MM.1S (cell line): ENCODE measurements at regions not wholly inside any gene's neighbourhood (a gene's known extent, or its start where the extent isn't known, plus 50 kb on each side); places are given as distances from the start of the nearest gene placed in this dataset.

Experiments
- DNase-seq: peaks from one replicate; pipeline ENCODE4 v3.0.0-alpha.2; 2015
- H2AFZ ChIP-seq: fragments of 300-600 bp; sonication (generic); 2 replicates; pipeline ENCODE4 v1.6.0; 2016; ENCODE audit warnings: antibody characterized with exemption, low read length
- H3F3A ChIP-seq: fragments of 300-600 bp; sonication (generic); 2 replicates; pipeline ENCODE4 v1.6.1; 2016; ENCODE audit warnings: mild to moderate bottlenecking, antibody characterized with exemption, low read length, moderate library complexity, mixed read lengths; ENCODE audit not compliant: insufficient read depth
- H3K27ac ChIP-seq: fragments of 300-600 bp; sonication (generic); 2 replicates; pipeline ENCODE4 v1.5.1; 2016; ENCODE audit warnings: mild to moderate bottlenecking, low read length
- H3K27me3 ChIP-seq: fragments of 300-600 bp; sonication (generic); replicated peaks from 2 replicates; pipeline ENCODE4 v1.6.0; 2016; ENCODE audit warnings: low read length; ENCODE audit not compliant: insufficient read depth
- H3K36me3 ChIP-seq: fragments of 300-600 bp; sonication (generic); replicated peaks from 2 replicates; pipeline ENCODE4 v1.6.1; 2016; ENCODE audit warnings: mild to moderate bottlenecking, low read length, mixed read lengths; ENCODE audit not compliant: insufficient read depth
- H3K4me1 ChIP-seq: fragments of 300-600 bp; sonication (generic); 2 replicates; pipeline ENCODE4 v1.6.1; 2016; ENCODE audit warnings: low read length, mixed read lengths
- H3K4me2 ChIP-seq: fragments of 300-600 bp; sonication (generic); 2 replicates; pipeline ENCODE4 v1.6.0; 2016; ENCODE audit warnings: low read depth, low read length
- H3K4me3 ChIP-seq: fragments of 300-600 bp; sonication (generic); 2 replicates; pipeline ENCODE4 v1.5.1; 2016; ENCODE audit warnings: low read length, mixed read lengths
- H3K79me2 ChIP-seq: fragments of 300-600 bp; sonication (generic); 2 replicates; pipeline ENCODE4 v1.6.1; 2016; ENCODE audit warnings: mixed run types, low read length, mixed read lengths
- H3K9ac ChIP-seq: fragments of 300-600 bp; sonication (generic); 2 replicates; pipeline ENCODE4 v1.6.1; 2016; ENCODE audit warnings: low read length, mixed read lengths
- H3K9me2 ChIP-seq: fragments of 300-600 bp; sonication (generic); replicated peaks from 2 replicates; pipeline ENCODE4 v1.6.1; 2016; ENCODE audit warnings: mild to moderate bottlenecking, low read length, mixed read lengths; ENCODE audit not compliant: insufficient read depth
- H3K9me3 ChIP-seq: fragments of 300-600 bp; sonication (generic); replicated peaks from 2 replicates; pipeline ENCODE4 v1.6.1; 2016; ENCODE audit warnings: mild to moderate bottlenecking, low read length, mixed read lengths; ENCODE audit not compliant: insufficient read depth
- H4K20me1 ChIP-seq: fragments of 300-600 bp; sonication (generic); 2 replicates; pipeline ENCODE4 v1.6.1; 2016; ENCODE audit warnings: mild to moderate bottlenecking, low read length, moderate library complexity, mixed read lengths; ENCODE audit not compliant: insufficient read depth
- EZH2 ChIP-seq: fragments of 300-600 bp; sonication (generic); optimal IDR thresholded peaks from 2 replicates; pipeline ENCODE3; 2017; ENCODE audit warnings: low read depth, mild to moderate bottlenecking, antibody characterized with exemption, low read length, mixed read lengths
- EZH2phosphoT487 ChIP-seq: fragments of 300-600 bp; sonication (generic); IDR thresholded peaks from 2 replicates; pipeline ENCODE4 v1.6.1; 2018; ENCODE audit warnings: antibody characterized with exemption, low read length
- TF ChIP-seq, protein P1 (sequence below): fragments of 300-600 bp; sonication (generic); IDR thresholded peaks from 2 replicates; pipeline ENCODE4 v1.5.1; 2016; ENCODE audit warnings: antibody characterized with exemption, low read length, mixed read lengths

- Histone ChIP-seq H3K4me2 (no peak overlapping the region), H3K79me2 (no peaks in the 10 kb centered on the region), H3K36me3 (no peaks in the 10 kb centered on the region), H3K9ac (no peak overlapping the region), H3K4me3 (no peak overlapping the region), H3K9me3 (no peaks in the 10 kb centered on the region), H3K9me2 (no peaks in the 10 kb centered on the region), H3K27me3 (no peaks in the 10 kb centered on the region), H3K4me1 (no peaks in the 10 kb centered on the region), H2AFZ (no peak overlapping the region), H3F3A (no peaks in the 10 kb centered on the region), H4K20me1 (no peaks in the 10 kb centered on the region), H3K27ac (no peak overlapping the region)
- no peak for TF ChIP-seq EZH2phosphoT487
- DNase-seq, result no peak
Measured at GRCh38 chr3:106755336-106755735, 621.9 kb upstream of the CCDC54 start.

GRCh38 chr3:106756901-106757300 lies 620.3 kb upstream of the CCDC54 start:
- no peaks in the 10 kb centered on the region for H4K20me1 ChIP-seq
- no peaks in the 10 kb centered on the region for H3K36me3 ChIP-seq
- H3K9me2 ChIP-seq, result no peaks in the 10 kb centered on the region
- TF ChIP-seq, protein P1, sequence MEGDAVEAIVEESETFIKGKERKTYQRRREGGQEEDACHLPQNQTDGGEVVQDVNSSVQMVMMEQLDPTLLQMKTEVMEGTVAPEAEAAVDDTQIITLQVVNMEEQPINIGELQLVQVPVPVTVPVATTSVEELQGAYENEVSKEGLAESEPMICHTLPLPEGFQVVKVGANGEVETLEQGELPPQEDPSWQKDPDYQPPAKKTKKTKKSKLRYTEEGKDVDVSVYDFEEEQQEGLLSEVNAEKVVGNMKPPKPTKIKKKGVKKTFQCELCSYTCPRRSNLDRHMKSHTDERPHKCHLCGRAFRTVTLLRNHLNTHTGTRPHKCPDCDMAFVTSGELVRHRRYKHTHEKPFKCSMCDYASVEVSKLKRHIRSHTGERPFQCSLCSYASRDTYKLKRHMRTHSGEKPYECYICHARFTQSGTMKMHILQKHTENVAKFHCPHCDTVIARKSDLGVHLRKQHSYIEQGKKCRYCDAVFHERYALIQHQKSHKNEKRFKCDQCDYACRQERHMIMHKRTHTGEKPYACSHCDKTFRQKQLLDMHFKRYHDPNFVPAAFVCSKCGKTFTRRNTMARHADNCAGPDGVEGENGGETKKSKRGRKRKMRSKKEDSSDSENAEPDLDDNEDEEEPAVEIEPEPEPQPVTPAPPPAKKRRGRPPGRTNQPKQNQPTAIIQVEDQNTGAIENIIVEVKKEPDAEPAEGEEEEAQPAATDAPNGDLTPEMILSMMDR, result no peak
- TF ChIP-seq EZH2phosphoT487 (no peak), EZH2 (no peak)
- no peak overlapping the region for H3K4me3 ChIP-seq
- H2AFZ ChIP-seq, result no peak overlapping the region
- no peak for DNase-seq
- no peaks in the 10 kb centered on the region for H3K9me3 ChIP-seq
- H3K27ac ChIP-seq, result no peak overlapping the region
- no peaks in the 10 kb centered on the region for H3F3A ChIP-seq
- no peaks in the 10 kb centered on the region for H3K27me3 ChIP-seq
- no peak overlapping the region for H3K9ac ChIP-seq
- no peaks in the 10 kb centered on the region for H3K79me2 ChIP-seq
- no peaks in the 10 kb centered on the region for H3K4me1 ChIP-seq
- H3K4me2 ChIP-seq, result no peak overlapping the region

GRCh38 chr3:106758459-106758858 lies 618.8 kb upstream of the CCDC54 start:
- Histone ChIP-seq H3K79me2 (no peaks in the 10 kb centered on the region), H3K9ac (no peak overlapping the region), H3K9me2 (no peaks in the 10 kb centered on the region), H3K4me1 (no peaks in the 10 kb centered on the region), H3K4me3 (no peak overlapping the region), H2AFZ (no peak overlapping the region), H3K36me3 (no peaks in the 10 kb centered on the region), H3K27ac (no peak overlapping the region), H4K20me1 (no peaks in the 10 kb centered on the region), H3F3A (no peaks in the 10 kb centered on the region), H3K9me3 (no peaks in the 10 kb centered on the region), H3K4me2 (no peak overlapping the region), H3K27me3 (no peaks in the 10 kb centered on the region)
- DNase-seq, result no peak
- TF ChIP-seq EZH2phosphoT487 (no peak), EZH2 (no peak)
- TF ChIP-seq, protein P1, result no peak

DNA sequence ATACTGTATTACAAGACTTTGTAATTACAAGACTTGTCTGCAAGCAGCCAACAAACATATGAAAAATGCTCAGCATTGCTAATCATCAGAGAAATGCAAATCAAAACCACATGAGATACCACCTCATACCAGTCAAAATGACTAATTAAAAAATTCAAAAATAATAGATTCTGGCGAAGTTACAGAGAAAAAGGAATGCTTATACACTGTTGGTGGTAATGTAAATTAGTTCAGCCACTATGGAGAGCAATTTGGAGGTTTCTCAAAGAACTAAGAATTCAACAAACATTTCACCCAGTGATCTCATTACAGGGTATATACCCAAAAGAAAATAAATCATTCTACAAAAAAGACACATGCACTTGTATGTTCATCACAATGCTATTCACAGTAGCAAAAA lies 617.5 kb upstream of the CCDC54 start:
- Histone ChIP-seq H4K20me1 (no peaks in the 10 kb centered on the region), H3K27ac (no peak overlapping the region), H3K9me3 (no peaks in the 10 kb centered on the region), H3K4me2 (no peak overlapping the region), H3K79me2 (no peaks in the 10 kb centered on the region), H3K4me1 (no peaks in the 10 kb centered on the region), H3K9me2 (no peaks in the 10 kb centered on the region), H2AFZ (no peak overlapping the region), H3K9ac (no peak overlapping the region), H3K27me3 (no peaks in the 10 kb centered on the region), H3F3A (no peaks in the 10 kb centered on the region), H3K4me3 (no peak overlapping the region), H3K36me3 (no peaks in the 10 kb centered on the region)
- TF ChIP-seq EZH2phosphoT487 (no peak), EZH2 (no peak)
- TF ChIP-seq, protein P1, result no peak
- DNase-seq, result no peak
